ENCODE measurements at regions not wholly inside any gene's neighbourhood (a gene's known extent, or its start where the extent isn't known, plus 50 kb on each side); places are given as distances from the start of the nearest gene placed in this dataset.

GRCh38 chr9:89655990-89656657 lies 51.3 kb downstream of the GADD45G start:
- DNase-seq = peak in 6 of 7 donors; percentile 56 to 81 (median 73)
- H3K4me1 ChIP-seq (replicated peaks in 1 of 2) = peaks cover 26 to 32% of the 10 kb centered on the region in 2 donors
- WGBS, 4 donors = 60 to 71% (median 65%) methylated on average over 12 to 18 of the region's 18 CpGs
- peak overlapping the region in 4 of 5 donors; percentile 45 to 87 (median 63) for H3K27ac ChIP-seq
- H3K9me3 ChIP-seq (replicated peaks in 1 of 3) = no peaks in the 10 kb centered on the region
- intact Hi-C loops (cut with DNase I) = no loop called here
- H3K36me3 ChIP-seq (replicated peaks in 1 of 2) = no peaks in the 10 kb centered on the region
- no peak for TF ChIP-seq POLR2A (IDR thresholded peaks at IDR 0.05)
- TF ChIP-seq CTCF (IDR thresholded peaks at IDR 0.05) = peak in 2 of 6 experiments; percentile 13 to 20
- H3K4me3 ChIP-seq = no peak overlapping the region
- H3K27me3 ChIP-seq = no peaks in the 10 kb centered on the region

GRCh38 chr9:89657295-89657694 lies 52.5 kb downstream of the GADD45G start:
- no peak overlapping the region for H3K4me3 ChIP-seq
- TF ChIP-seq POLR2A (IDR thresholded peaks at IDR 0.05) = no peak
- no peak for TF ChIP-seq CTCF (IDR thresholded peaks at IDR 0.05)
- no peaks in the 10 kb centered on the region for H3K27me3 ChIP-seq
- no peak for DNase-seq
- H3K9me3 ChIP-seq (replicated peaks in 1 of 3) = no peaks in the 10 kb centered on the region
- 89 to 100% (median 95%) methylated on average over 4 to 5 of the region's 5 CpGs for WGBS, 4 donors
- intact Hi-C loops (cut with DNase I) = no loop called here
- H3K4me1 ChIP-seq (replicated peaks in 1 of 2) = peaks cover 35 to 42% of the 10 kb centered on the region in 2 donors
- H3K36me3 ChIP-seq (replicated peaks in 1 of 2) = no peaks in the 10 kb centered on the region
- H3K27ac ChIP-seq = no peak overlapping the region

- H3K27ac ChIP-seq = no peak overlapping the region
- DNase-seq = no peak
- no peaks in the 10 kb centered on the region for H3K9me3 ChIP-seq (replicated peaks in 1 of 3)
- TF ChIP-seq POLR2A (IDR thresholded peaks at IDR 0.05) = no peak
- no peak for TF ChIP-seq CTCF (IDR thresholded peaks at IDR 0.05)
- WGBS, 4 donors = 83 to 86% (median 85%) methylated on average over 4 of the region's 4 CpGs
- intact Hi-C loops (cut with DNase I) = no loop called here
- H3K27me3 ChIP-seq = no peaks in the 10 kb centered on the region
- H3K4me1 ChIP-seq (replicated peaks in 1 of 2) = peaks cover 40 to 47% of the 10 kb centered on the region in 2 donors
- H3K4me3 ChIP-seq = no peak overlapping the region
- no peaks in the 10 kb centered on the region for H3K36me3 ChIP-seq (replicated peaks in 1 of 2)
Observed at GRCh38 chr9:89657765-89658164, 53.0 kb downstream of the GADD45G start.

- no peak for TF ChIP-seq POLR2A (IDR thresholded peaks at IDR 0.05)
- no peak for TF ChIP-seq CTCF (IDR thresholded peaks at IDR 0.05)
- DNase-seq = no peak
- no peaks in the 10 kb centered on the region for H3K9me3 ChIP-seq (replicated peaks in 1 of 3)
- H3K27ac ChIP-seq = no peak overlapping the region
- H3K4me1 ChIP-seq (replicated peaks in 1 of 2) = peaks cover 40 to 48% of the 10 kb centered on the region in 2 donors
- H3K27me3 ChIP-seq = no peaks in the 10 kb centered on the region
- H3K4me3 ChIP-seq = no peak overlapping the region
- 87 to 98% (median 90%) methylated on average over 5 of the region's 5 CpGs for WGBS, 4 donors
- no peaks in the 10 kb centered on the region for H3K36me3 ChIP-seq (replicated peaks in 1 of 2)
- intact Hi-C loops (cut with DNase I) = no loop called here
Observed at GRCh38 chr9:89658401-89658800, 53.6 kb downstream of the GADD45G start.
